Keratinocyte (primary cell): ENCODE measurements at regions not wholly inside any gene's neighbourhood (a gene's known extent, or its start where the extent isn't known, plus 50 kb on each side); places are given as distances from the start of the nearest gene placed in this dataset.

Experiments
- CTCF ChIP-seq, 3 experiments: IDR thresholded peaks in 1 of 3; conservative IDR thresholded peaks in 1 of 3; optimal IDR thresholded peaks in 1 of 3; 2 replicates in 2 of 3; 3 replicates in 1 of 3; pipeline versions ENCODE3 to v1.5.1; 2011; ENCODE audit warnings: low read length in 3 of 3, mild to moderate bottlenecking in 3 of 3, moderate library complexity in 2 of 3, control low read depth in 1 of 3, inconsistent platforms in 1 of 3; ENCODE audit not compliant: insufficient read depth in 2 of 3; ENCODE audit errors: extremely low read depth in 1 of 3
- EZH2 ChIP-seq: IDR thresholded peaks from one replicate; pipeline ENCODE4 v1.6.1; 2012; ENCODE audit warnings: inconsistent platforms, mild to moderate bottlenecking, low read length, moderate library complexity

GRCh38 chr5:52043137-52043536 is 659.9 kb downstream of the ISL1 start:
- no peak for TF ChIP-seq CTCF (optimal IDR thresholded peaks at IDR 0.05 in 1 of 3, IDR thresholded peaks at IDR 0.05 in 1 of 3, conservative IDR thresholded peaks at IDR 0.05 in 1 of 3; ENCODE audit: extremely low read depth in 1 of 3, insufficient read depth in 2 of 3, low read length in 3 of 3)
- no peak for TF ChIP-seq EZH2
